NB4 (cell line): ENCODE measurements at regions not wholly inside any gene's neighbourhood (a gene's known extent, or its start where the extent isn't known, plus 50 kb on each side); places are given as distances from the start of the nearest gene placed in this dataset.

Experiments
- DNase-seq: peaks from one replicate; pipeline ENCODE4 v3.0.0; 2010; ENCODE audit warnings: low read depth
- H3K4me3 ChIP-seq: one replicate; pipeline ENCODE4 v1.5.1; 2011; ENCODE audit warnings: mild to moderate bottlenecking, low read depth, low read length, moderate library complexity
- CTCF ChIP-seq: IDR thresholded peaks from one replicate; pipeline ENCODE4 v1.5.1; 2012; ENCODE audit warnings: low read depth, low read length
- MAX ChIP-seq: IDR thresholded peaks from 2 replicates; pipeline ENCODE4 v1.6.1; 2011; ENCODE audit warnings: low read depth, low read length
- MYC ChIP-seq: IDR thresholded peaks from 2 replicates; pipeline ENCODE4 v1.6.1; 2011; ENCODE audit warnings: low read depth, low read length
- POLR2A ChIP-seq: IDR thresholded peaks from 2 replicates; pipeline ENCODE4 v1.6.1; 2011; ENCODE audit warnings: mild to moderate bottlenecking; ENCODE audit not compliant: insufficient read length; ENCODE audit errors: extremely low read depth

- TF ChIP-seq MAX (no peak), CTCF (no peak), MYC (no peak)
- DNase-seq, result no peak
Observed at GRCh38 chr4:144295286-144295995, 154.9 kb upstream of the GYPA start.

GRCh38 chr4:144296941-144297340 lies 156.4 kb upstream of the GYPA start:
- no peak for DNase-seq
- TF ChIP-seq MYC (no peak), POLR2A (no peak), MAX (no peak), CTCF (no peak)

More at GRCh38 chr4:144295286-144295995, 154.9 kb upstream of the GYPA start:
- no peak overlapping the region for H3K4me3 ChIP-seq

GRCh38 chr4:144298519-144298918 lies 158.0 kb upstream of the GYPA start:
- no peak for TF ChIP-seq POLR2A
- TF ChIP-seq MAX, result no peak
- no peak for TF ChIP-seq CTCF
- TF ChIP-seq MYC, result no peak
- DNase-seq, result no peak
- no peak overlapping the region for H3K4me3 ChIP-seq

More at GRCh38 chr4:144296941-144297340, 156.4 kb upstream of the GYPA start:
- no peak overlapping the region for H3K4me3 ChIP-seq

- TF ChIP-seq CTCF, result no peak
- no peak for DNase-seq
- H3K4me3 ChIP-seq, result no peak overlapping the region
Observed at GRCh38 chr4:144300616-144301015, 160.1 kb upstream of the GYPA start.

GRCh38 chr4:144302704-144303536 lies 162.4 kb upstream of the GYPA start:
- H3K4me3 ChIP-seq, result no peak overlapping the region
- DNase-seq, result no peak
- TF ChIP-seq MYC, result no peak
- no peak for TF ChIP-seq MAX
- TF ChIP-seq POLR2A, result no peak
- TF ChIP-seq CTCF, result no peak
